WTC11 (cell line): ENCODE measurements at regions not wholly inside any gene's neighbourhood (a gene's known extent, or its start where the extent isn't known, plus 50 kb on each side); places are given as distances from the start of the nearest gene placed in this dataset.

Experiments
- CTCF ChIP-seq: fragments of 200-600 bp; IDR thresholded peaks from 2 replicates; pipeline ENCODE4 v1.8.0; 2022; ENCODE audit warnings: antibody characterized with exemption
- E2F5 ChIP-seq: sonication (generic); formaldehyde crosslinking; IDR thresholded peaks from 2 replicates; pipeline ENCODE4 v1.8.1; 2022; ENCODE audit warnings: mild to moderate bottlenecking, moderate library complexity, missing genetic modification reagents
- ESRRA ChIP-seq: sonication (generic); formaldehyde crosslinking; IDR thresholded peaks from 2 replicates; pipeline ENCODE4 v1.8.1; 2022; ENCODE audit warnings: mild to moderate bottlenecking, missing genetic modification reagents, borderline replicate concordance
- FOXJ3 ChIP-seq: sonication (generic); formaldehyde crosslinking; IDR thresholded peaks from 2 replicates; pipeline ENCODE4 v1.9.0; 2021; ENCODE audit warnings: missing genetic modification reagents, mild to moderate bottlenecking, borderline replicate concordance
- JUN ChIP-seq: sonication (generic); formaldehyde crosslinking; IDR thresholded peaks from 2 replicates; pipeline ENCODE4 v1.8.0; 2023; ENCODE audit warnings: mild to moderate bottlenecking, missing genetic modification reagents
- MXD4 ChIP-seq: fragments of 250-450 bp; sonication (Bioruptor Pico); IDR thresholded peaks from 2 replicates; pipeline ENCODE4 v1.8.0; 2021; ENCODE audit warnings: mild to moderate bottlenecking, moderate library complexity, borderline replicate concordance
- NR1H2 ChIP-seq: sonication (generic); formaldehyde crosslinking; IDR thresholded peaks from 2 replicates; pipeline ENCODE4 v1.9.0; 2021; ENCODE audit warnings: mild to moderate bottlenecking, moderate library complexity, missing genetic modification reagents
- TEAD1 ChIP-seq: sonication (generic); formaldehyde crosslinking; IDR thresholded peaks from 2 replicates; pipeline ENCODE4 v1.8.0; 2022; ENCODE audit warnings: mild to moderate bottlenecking, missing genetic modification reagents
- TF ChIP-seq, protein P1 (sequence below): sonication (generic); formaldehyde crosslinking; IDR thresholded peaks from 2 replicates; pipeline ENCODE4 v1.8.1; 2023; ENCODE audit warnings: mild to moderate bottlenecking, missing genetic modification reagents

GRCh38 chr17:54814371-54814770, 86.3 kb upstream of the TOM1L1 start:
- TF ChIP-seq ESRRA (CRISPR knock-in tag) = no peak
- TF ChIP-seq TEAD1 (CRISPR knock-in tag) = no peak
- TF ChIP-seq JUN = no peak
- no peak for TF ChIP-seq CTCF
- TF ChIP-seq, protein P1, sequence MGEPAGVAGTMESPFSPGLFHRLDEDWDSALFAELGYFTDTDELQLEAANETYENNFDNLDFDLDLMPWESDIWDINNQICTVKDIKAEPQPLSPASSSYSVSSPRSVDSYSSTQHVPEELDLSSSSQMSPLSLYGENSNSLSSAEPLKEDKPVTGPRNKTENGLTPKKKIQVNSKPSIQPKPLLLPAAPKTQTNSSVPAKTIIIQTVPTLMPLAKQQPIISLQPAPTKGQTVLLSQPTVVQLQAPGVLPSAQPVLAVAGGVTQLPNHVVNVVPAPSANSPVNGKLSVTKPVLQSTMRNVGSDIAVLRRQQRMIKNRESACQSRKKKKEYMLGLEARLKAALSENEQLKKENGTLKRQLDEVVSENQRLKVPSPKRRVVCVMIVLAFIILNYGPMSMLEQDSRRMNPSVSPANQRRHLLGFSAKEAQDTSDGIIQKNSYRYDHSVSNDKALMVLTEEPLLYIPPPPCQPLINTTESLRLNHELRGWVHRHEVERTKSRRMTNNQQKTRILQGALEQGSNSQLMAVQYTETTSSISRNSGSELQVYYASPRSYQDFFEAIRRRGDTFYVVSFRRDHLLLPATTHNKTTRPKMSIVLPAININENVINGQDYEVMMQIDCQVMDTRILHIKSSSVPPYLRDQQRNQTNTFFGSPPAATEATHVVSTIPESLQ (CRISPR knock-in tag) = no peak
- TF ChIP-seq E2F5 (CRISPR knock-in tag) = no peak
- TF ChIP-seq FOXJ3 (CRISPR knock-in tag) = no peak
- no peak for TF ChIP-seq NR1H2 (CRISPR knock-in tag)
- no peak for TF ChIP-seq MXD4 (CRISPR knock-in tag)
